ENCODE measurements at regions not wholly inside any gene's neighbourhood (a gene's known extent, or its start where the extent isn't known, plus 50 kb on each side); places are given as distances from the start of the nearest gene placed in this dataset.
"Not testable (repeated sequence)": the region's sequence is repeated elsewhere in the genome, so short reads cannot be mapped to it uniquely, and the experiment has no call there.

- H3K36me3 Mint-ChIP-seq (ENCODE audit: low read depth); H3K27ac Mint-ChIP-seq: not testable (repeated sequence)
- peaks cover 18% of the 10 kb centered on the region for H3K9me3 Mint-ChIP-seq
Measured at GRCh38 chr19:28997866-28998265, 215.1 kb downstream of the UQCRFS1 start.

DNA sequence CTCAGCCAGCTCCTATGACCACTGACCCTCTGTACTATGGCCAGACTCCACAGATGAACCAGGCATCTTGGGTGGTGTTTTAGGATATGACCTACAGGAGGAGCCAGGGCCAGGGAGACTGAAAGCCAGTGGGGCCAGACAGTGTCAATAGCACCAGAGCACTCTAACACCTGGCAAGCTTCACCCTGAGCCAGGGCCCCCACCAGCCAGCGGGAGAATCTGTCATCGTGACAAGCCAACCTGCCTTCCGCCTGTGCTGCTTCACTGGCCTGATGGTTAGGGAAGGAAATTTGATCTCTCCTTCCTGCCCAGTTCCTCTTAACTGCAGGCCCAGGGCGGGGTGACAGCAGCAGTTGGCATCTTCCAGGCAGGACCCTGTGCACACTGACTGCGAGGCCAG, 222.4 kb downstream of the UQCRFS1 start:
- peaks cover 18% of the 10 kb centered on the region for H3K9me3 Mint-ChIP-seq

More at GRCh38 chr19:28997866-28998265, 215.1 kb downstream of the UQCRFS1 start:
- H3K4me3 Mint-ChIP-seq (ENCODE audit: low read depth); H3K4me1 Mint-ChIP-seq (ENCODE audit: low read depth); intact Hi-C loops (cut with micrococcal nuclease); H3K27me3 Mint-ChIP-seq (ENCODE audit: low read depth); DNase-seq (ENCODE audit: low spot score): not testable (repeated sequence)

GRCh38 chr19:28989739-28990138, 223.2 kb downstream of the UQCRFS1 start:
- peaks cover 18% of the 10 kb centered on the region for H3K9me3 Mint-ChIP-seq
- H3K36me3 Mint-ChIP-seq (ENCODE audit: low read depth) = no peaks in the 10 kb centered on the region
- H3K4me3 Mint-ChIP-seq (ENCODE audit: low read depth) = no peak overlapping the region
- no peak for DNase-seq (ENCODE audit: low spot score)
- no peaks in the 10 kb centered on the region for H3K4me1 Mint-ChIP-seq (ENCODE audit: low read depth)
- intact Hi-C loops (cut with micrococcal nuclease) = no loop called here
- no peak overlapping the region for H3K27ac Mint-ChIP-seq
- H3K27me3 Mint-ChIP-seq (ENCODE audit: low read depth) = no peaks in the 10 kb centered on the region

More for the DNA sequence above, 222.4 kb downstream of the UQCRFS1 start:
- Mint-ChIP-seq H3K4me3 (ENCODE audit: low read depth) (no peak overlapping the region), H3K27ac (no peak overlapping the region), H3K27me3 (ENCODE audit: low read depth) (no peaks in the 10 kb centered on the region), H3K36me3 (ENCODE audit: low read depth) (no peaks in the 10 kb centered on the region), H3K4me1 (ENCODE audit: low read depth) (no peaks in the 10 kb centered on the region)
- no peak for DNase-seq (ENCODE audit: low spot score)
- intact Hi-C loops (cut with micrococcal nuclease) = no loop called here

- DNase-seq (ENCODE audit: low spot score) = no peak
- Mint-ChIP-seq H3K4me3 (ENCODE audit: low read depth) (no peak overlapping the region), H3K36me3 (ENCODE audit: low read depth) (no peaks in the 10 kb centered on the region), H3K27ac (no peak overlapping the region), H3K27me3 (ENCODE audit: low read depth) (no peaks in the 10 kb centered on the region), H3K4me1 (ENCODE audit: low read depth) (no peaks in the 10 kb centered on the region), H3K9me3 (peaks cover 1% of the 10 kb centered on the region)
- intact Hi-C loops (cut with micrococcal nuclease) = no loop called here
Measured at GRCh38 chr19:28988066-28988465, 224.9 kb downstream of the UQCRFS1 start.

DNA sequence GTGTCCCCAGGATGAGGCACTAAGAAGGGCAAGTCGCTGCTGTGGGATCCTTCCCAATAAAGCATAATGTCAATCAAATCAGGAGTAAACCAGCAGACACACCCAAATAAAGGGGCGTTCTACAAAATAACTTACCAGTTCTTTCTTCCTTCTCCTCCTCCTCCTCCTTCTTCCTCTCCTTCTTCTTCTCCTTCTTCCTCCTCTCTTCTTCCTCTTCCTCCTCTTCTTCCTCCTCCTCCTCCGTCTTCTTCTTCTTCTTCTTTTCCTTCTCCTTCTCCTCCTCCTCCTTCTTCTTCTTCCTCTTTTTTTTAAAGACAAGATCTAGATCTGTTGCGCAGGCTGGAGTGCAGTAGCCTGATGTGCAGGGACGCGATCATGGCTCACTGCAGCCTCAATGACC, 225.8 kb downstream of the UQCRFS1 start:
- H3K4me3 Mint-ChIP-seq (ENCODE audit: low read depth) = no peak overlapping the region
- H3K4me1 Mint-ChIP-seq (ENCODE audit: low read depth) = no peaks in the 10 kb centered on the region
- H3K9me3 Mint-ChIP-seq = no peaks in the 10 kb centered on the region
- no peaks in the 10 kb centered on the region for H3K27me3 Mint-ChIP-seq (ENCODE audit: low read depth)
- DNase-seq (ENCODE audit: low spot score) = no peak
- intact Hi-C loops (cut with micrococcal nuclease) = no loop called here
- no peaks in the 10 kb centered on the region for H3K36me3 Mint-ChIP-seq (ENCODE audit: low read depth)
- H3K27ac Mint-ChIP-seq = no peak overlapping the region

GRCh38 chr19:28985201-28985600, 227.8 kb downstream of the UQCRFS1 start:
- H3K27ac Mint-ChIP-seq = no peak overlapping the region
- intact Hi-C loops (cut with micrococcal nuclease) = no loop called here
- DNase-seq (ENCODE audit: low spot score) = no peak

GRCh38 chr19:28984315-28984714, 228.6 kb downstream of the UQCRFS1 start:
- no peak overlapping the region for H3K4me3 Mint-ChIP-seq (ENCODE audit: low read depth)
- no peak overlapping the region for H3K27ac Mint-ChIP-seq
- H3K27me3 Mint-ChIP-seq (ENCODE audit: low read depth) = no peaks in the 10 kb centered on the region
- intact Hi-C loops (cut with micrococcal nuclease) = no loop called here
- no peaks in the 10 kb centered on the region for H3K4me1 Mint-ChIP-seq (ENCODE audit: low read depth)
- no peaks in the 10 kb centered on the region for H3K36me3 Mint-ChIP-seq (ENCODE audit: low read depth)
- no peaks in the 10 kb centered on the region for H3K9me3 Mint-ChIP-seq
- DNase-seq (ENCODE audit: low spot score) = no peak

More at GRCh38 chr19:28985201-28985600, 227.8 kb downstream of the UQCRFS1 start:
- Mint-ChIP-seq H3K27me3 (ENCODE audit: low read depth) (no peaks in the 10 kb centered on the region), H3K36me3 (ENCODE audit: low read depth) (no peaks in the 10 kb centered on the region), H3K4me1 (ENCODE audit: low read depth) (no peaks in the 10 kb centered on the region), H3K4me3 (ENCODE audit: low read depth) (no peak overlapping the region), H3K9me3 (no peaks in the 10 kb centered on the region)

GRCh38 chr19:28983430-28983829, 229.5 kb downstream of the UQCRFS1 start:
- Mint-ChIP-seq H3K27ac (no peak overlapping the region), H3K4me1 (ENCODE audit: low read depth) (no peaks in the 10 kb centered on the region), H3K9me3 (no peaks in the 10 kb centered on the region), H3K27me3 (ENCODE audit: low read depth) (no peaks in the 10 kb centered on the region), H3K36me3 (ENCODE audit: low read depth) (no peaks in the 10 kb centered on the region), H3K4me3 (ENCODE audit: low read depth) (no peak overlapping the region)
- intact Hi-C loops (cut with micrococcal nuclease) = no loop called here
- no peak for DNase-seq (ENCODE audit: low spot score)

DNA sequence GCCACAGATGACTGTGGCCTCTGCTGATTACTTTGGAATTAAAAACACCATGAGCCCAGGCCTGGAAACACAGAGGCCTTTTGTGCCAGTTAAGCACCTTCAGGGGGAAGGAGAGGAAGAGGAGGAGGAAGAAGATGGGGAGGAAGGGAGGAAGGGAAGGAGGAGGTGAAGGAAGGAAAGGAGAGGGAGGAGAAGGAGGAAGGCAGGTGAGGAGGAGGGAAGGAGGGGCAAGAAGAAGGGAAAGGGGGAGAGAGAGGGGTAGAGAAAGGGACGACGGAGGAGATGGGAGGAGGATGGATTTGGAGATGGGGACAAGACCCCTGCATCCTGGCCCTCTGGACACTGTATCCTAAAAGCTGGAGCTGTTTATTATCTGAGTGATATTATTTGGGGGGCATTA, 231.0 kb downstream of the UQCRFS1 start:
- intact Hi-C loops (cut with micrococcal nuclease) = no loop called here
- Mint-ChIP-seq H3K36me3 (ENCODE audit: low read depth) (no peaks in the 10 kb centered on the region), H3K27me3 (ENCODE audit: low read depth) (no peaks in the 10 kb centered on the region), H3K4me1 (ENCODE audit: low read depth) (no peaks in the 10 kb centered on the region), H3K9me3 (no peaks in the 10 kb centered on the region), H3K4me3 (ENCODE audit: low read depth) (no peak overlapping the region), H3K27ac (no peak overlapping the region)
- DNase-seq (ENCODE audit: low spot score) = no peak

- H3K27me3 Mint-ChIP-seq (ENCODE audit: low read depth) = no peaks in the 10 kb centered on the region
- intact Hi-C loops (cut with micrococcal nuclease) = no loop called here
Measured at GRCh38 chr19:28981518-28981917, 231.4 kb downstream of the UQCRFS1 start.

GRCh38 chr19:28980236-28980868, 232.6 kb downstream of the UQCRFS1 start:
- Mint-ChIP-seq H3K9me3 (no peaks in the 10 kb centered on the region), H3K27ac (no peak overlapping the region)
- intact Hi-C loops (cut with micrococcal nuclease) = no loop called here

More at GRCh38 chr19:28981518-28981917, 231.4 kb downstream of the UQCRFS1 start:
- Mint-ChIP-seq H3K4me1 (ENCODE audit: low read depth) (no peaks in the 10 kb centered on the region), H3K27ac (no peak overlapping the region), H3K36me3 (ENCODE audit: low read depth) (no peaks in the 10 kb centered on the region), H3K9me3 (no peaks in the 10 kb centered on the region), H3K4me3 (ENCODE audit: low read depth) (no peak overlapping the region)
- DNase-seq (ENCODE audit: low spot score) = no peak

GRCh38 chr19:28977826-28978225, 235.1 kb downstream of the UQCRFS1 start:
- DNase-seq (ENCODE audit: low spot score) = no peak
- H3K36me3 Mint-ChIP-seq (ENCODE audit: low read depth) = no peaks in the 10 kb centered on the region
- H3K27ac Mint-ChIP-seq = no peak overlapping the region
- H3K4me3 Mint-ChIP-seq (ENCODE audit: low read depth) = no peak overlapping the region
- no peaks in the 10 kb centered on the region for H3K27me3 Mint-ChIP-seq (ENCODE audit: low read depth)
- H3K4me1 Mint-ChIP-seq (ENCODE audit: low read depth) = no peaks in the 10 kb centered on the region
- intact Hi-C loops (cut with micrococcal nuclease) = no loop called here
- no peaks in the 10 kb centered on the region for H3K9me3 Mint-ChIP-seq

More at GRCh38 chr19:28980236-28980868, 232.6 kb downstream of the UQCRFS1 start:
- no peak overlapping the region for H3K4me3 Mint-ChIP-seq (ENCODE audit: low read depth)
- H3K4me1 Mint-ChIP-seq (ENCODE audit: low read depth) = no peaks in the 10 kb centered on the region
- H3K36me3 Mint-ChIP-seq (ENCODE audit: low read depth) = no peaks in the 10 kb centered on the region
- H3K27me3 Mint-ChIP-seq (ENCODE audit: low read depth) = no peaks in the 10 kb centered on the region
- no peak for DNase-seq (ENCODE audit: low spot score)

- H3K9me3 Mint-ChIP-seq = no peaks in the 10 kb centered on the region
- no peaks in the 10 kb centered on the region for H3K36me3 Mint-ChIP-seq (ENCODE audit: low read depth)
Measured at GRCh38 chr19:28972058-28972852, 240.7 kb downstream of the UQCRFS1 start.

More at GRCh38 chr19:28972058-28972852, 240.7 kb downstream of the UQCRFS1 start:
- Mint-ChIP-seq H3K4me3 (ENCODE audit: low read depth) (no peak overlapping the region), H3K27me3 (ENCODE audit: low read depth) (no peaks in the 10 kb centered on the region), H3K27ac (no peak overlapping the region), H3K4me1 (ENCODE audit: low read depth) (no peaks in the 10 kb centered on the region)
- no peak for DNase-seq (ENCODE audit: low spot score)
- intact Hi-C loops (cut with micrococcal nuclease) = no loop called here
